ENCODE measurements at regions not wholly inside any gene's neighbourhood (a gene's known extent, or its start where the extent isn't known, plus 50 kb on each side); places are given as distances from the start of the nearest gene placed in this dataset.
A peak's percentile ranks its signal among the peaks of the same experiment; 100 is the strongest.

DNA sequence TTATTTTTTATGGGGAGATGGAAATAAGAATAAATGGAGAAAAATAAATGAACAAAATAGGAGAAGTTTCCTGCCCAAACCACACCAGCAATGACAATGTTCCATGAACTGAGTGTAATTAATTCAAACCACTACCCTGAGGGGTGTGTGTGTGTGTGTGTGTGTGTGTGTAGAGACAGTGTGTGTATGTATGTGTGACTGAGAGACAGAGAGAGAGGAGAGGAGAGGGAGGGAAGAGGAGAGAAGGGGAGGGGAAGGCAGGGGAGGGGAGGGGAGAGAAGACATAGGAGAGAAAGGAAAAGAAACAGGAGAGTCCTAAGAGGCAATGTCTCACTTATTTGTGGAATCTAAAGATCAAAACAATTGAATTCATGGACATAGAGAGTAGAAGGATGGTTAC lies 65.0 kb upstream of the POU2AF1 start:
- no peak for DNase-seq (ENCODE audit: low read depth)

DNA sequence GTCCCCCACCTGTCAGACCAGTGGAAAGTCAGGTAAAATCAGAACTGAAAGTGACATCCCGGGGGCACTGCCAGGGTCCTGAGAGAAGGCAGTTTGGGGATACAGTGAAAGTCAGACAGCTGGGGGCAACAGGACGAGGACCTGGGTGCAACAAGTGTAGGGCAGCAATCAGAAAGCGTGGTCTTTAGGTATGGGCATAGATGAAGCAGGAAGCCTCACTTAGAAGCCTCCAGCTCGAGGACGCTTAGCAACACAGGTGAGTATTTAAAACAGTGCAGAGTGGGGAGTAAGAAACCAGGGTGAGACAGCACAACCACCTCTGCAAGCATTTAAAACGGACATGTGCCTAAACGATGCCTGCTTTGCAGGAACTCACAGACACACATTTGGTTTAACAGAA lies 64.6 kb upstream of the POU2AF1 start:
- DNase-seq (ENCODE audit: low read depth), result no peak

DNA sequence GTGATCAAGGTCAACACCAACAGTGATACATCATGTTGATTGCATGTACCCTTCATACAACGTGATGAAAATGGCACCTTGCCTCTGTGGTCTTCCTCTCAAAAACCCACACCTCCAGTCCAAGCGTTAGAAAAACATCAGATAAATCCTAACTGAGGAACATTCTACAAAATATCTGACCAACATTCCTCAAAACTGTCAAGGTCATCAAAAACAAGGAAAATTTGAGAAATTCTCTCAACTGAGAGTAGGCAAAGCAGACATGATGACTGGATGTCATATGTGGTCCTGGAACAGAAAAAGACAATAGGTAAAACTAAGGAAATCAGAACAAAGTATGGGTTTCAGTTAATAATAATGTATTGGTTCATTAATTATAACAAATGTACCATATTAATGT lies 64.0 kb upstream of the POU2AF1 start:
- no peak for DNase-seq (ENCODE audit: low read depth)

DNA sequence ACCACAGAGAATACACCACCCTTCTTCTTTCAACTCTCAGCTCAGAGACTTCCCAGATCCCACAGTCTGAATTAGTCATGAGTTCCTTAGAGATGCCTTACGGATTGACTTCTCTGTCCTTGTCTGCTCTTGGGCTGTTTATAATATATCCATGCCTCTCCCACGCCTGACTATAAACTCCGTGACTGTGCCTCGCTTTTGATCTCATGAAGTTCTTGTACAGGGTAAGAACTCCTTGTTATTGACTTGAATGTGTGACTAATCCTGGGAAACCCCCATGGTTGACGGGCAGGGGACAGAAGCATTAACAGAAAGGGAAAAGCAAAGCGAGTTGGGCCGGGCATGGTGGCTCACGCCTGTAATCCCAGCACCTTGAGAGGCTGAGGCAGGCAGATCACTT lies 62.4 kb upstream of the POU2AF1 start:
- no peak for DNase-seq (ENCODE audit: low read depth)

DNA sequence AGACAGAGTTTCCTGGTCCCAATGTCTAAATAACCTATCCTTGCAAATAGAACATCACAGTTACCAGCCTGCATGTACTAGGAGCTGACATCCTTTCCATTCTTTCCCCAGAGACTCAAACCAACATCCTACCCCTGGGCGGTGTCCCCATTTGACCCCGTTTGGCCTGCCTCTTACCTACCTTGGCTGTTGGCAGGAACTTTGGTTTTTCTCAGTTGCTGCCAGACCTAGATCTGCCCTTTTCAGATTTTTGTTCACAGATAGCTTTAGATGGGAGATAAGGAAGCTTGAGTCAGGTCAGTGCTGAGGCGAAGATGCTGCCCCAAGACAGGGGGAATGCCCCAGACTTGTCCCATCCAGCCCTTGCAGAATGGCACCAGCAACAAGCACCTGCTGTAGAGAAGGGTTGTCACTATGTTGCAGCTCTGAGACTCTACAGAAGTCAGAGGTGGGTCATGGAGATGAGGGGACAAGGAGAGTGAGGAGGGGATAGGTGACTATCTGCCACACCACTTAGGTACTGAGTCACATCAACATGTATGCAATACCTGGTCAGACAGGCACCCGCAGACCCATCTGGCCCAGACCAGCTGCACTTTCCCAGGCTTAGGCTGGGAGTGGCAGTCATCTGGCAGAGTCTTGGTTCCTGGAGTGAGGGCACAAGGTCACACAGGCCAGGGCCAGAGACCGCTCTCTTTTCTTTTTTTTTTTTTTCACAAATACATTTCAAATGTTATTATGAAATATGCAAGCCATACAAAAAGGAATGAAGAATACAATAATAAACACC lies 61.5 kb upstream of the POU2AF1 start:
- no peak for DNase-seq (ENCODE audit: low read depth)

DNA sequence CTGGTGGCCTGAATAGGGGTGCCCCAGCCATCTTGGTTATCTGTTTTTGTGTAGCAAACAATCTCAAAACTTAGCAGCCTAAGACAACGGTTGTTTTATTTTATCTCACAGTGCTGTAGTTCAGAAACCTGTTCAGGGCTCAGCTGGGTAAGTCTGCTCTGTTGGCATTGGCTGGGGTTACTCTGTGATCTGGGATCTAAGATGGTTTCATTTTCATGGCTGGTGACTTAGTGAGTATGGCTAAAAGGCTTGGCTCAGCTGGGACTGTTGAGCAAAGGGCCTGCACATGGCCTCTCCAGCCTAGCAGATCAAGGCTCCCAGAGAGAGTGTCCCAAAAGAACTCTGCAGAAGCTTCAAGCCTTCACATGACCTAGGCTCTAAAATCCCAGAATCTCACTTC lies 60.8 kb upstream of the POU2AF1 start:
- no peak for DNase-seq (ENCODE audit: low read depth)

DNA sequence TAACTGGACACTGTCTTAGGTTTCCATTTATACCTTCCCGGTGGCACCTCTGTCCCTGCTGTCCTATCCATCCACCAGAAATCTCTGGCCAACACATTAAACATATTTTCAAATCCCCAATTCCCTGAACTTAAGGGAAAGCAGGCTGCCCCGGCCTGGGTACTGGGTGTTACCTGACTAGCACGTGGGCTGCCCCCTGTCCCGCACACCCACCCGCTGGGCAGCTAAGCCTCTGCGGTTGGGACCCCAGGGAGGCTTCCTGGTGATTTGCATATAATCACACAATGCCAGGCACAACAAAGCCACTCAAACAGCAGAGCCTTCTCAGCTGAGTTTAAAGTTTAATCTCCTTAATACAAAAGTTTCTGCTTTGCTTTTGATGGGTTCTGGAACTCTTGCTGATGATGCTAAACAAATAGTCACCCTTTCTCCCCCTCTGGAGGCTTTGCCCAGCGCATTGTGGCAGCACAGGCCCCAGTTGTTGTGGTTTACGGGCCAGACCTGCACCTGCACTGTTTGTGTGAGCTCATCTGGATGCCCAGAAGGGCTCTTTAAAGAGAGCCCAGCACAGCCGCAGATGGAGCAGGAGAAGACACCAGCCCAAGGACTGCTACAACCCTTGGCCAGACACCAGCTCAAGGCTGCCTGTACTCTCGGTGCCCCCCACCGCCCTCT lies 59.9 kb upstream of the POU2AF1 start:
- no peak for DNase-seq (ENCODE audit: low read depth)

DNA sequence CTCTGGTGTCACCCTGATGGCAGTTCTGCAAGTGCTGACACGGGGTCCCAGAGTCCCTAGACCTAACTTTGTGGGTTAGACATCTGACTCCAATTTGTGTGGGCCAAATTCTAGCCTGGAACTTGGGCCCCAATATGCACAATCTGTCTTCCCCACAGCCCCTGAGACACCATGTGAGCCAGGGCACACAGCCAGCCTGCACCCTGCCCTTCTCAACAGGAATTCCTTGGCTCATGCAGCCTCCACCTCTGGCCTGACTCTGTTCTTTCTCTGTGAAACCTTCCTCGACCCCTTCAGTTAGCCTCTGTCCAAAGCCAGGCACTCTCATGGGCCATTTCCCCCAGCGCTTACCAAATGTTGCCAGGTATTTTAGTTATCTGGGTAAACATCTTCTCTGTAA lies 59.1 kb upstream of the POU2AF1 start:
- DNase-seq (ENCODE audit: low read depth), result no peak

DNA sequence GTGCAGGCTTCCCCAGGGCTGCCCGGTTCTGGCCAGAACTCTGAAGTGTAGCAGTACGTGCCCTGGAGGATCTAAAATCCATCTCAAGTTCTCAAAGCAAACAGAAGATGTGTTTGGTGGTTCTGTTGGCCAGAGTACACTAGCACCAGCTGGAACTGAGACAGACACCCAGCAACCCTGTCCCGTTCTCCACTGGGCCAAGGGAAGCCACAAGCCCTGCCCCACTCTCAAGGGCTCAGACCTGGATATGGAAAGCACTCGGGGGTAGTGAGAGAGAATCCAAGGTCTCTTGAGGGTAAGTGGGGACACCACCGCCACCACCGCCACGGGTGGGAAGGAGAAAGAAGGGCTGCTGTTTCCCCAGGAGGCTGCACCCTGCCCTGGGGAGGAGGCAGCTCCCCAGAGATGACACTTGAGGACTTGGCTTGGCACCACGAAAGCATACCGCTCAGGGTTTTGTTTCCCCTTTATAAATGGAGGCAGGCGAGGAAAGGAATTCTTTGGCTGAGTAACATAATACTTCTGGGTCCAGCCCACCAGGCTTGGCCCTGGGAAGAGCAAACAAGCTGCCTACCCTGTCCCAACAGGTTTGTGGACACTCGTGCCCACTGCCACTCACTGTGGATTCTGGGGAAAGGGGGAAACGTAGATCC lies 56.1 kb upstream of the POU2AF1 start:
- DNase-seq (ENCODE audit: low read depth), result no peak

DNA sequence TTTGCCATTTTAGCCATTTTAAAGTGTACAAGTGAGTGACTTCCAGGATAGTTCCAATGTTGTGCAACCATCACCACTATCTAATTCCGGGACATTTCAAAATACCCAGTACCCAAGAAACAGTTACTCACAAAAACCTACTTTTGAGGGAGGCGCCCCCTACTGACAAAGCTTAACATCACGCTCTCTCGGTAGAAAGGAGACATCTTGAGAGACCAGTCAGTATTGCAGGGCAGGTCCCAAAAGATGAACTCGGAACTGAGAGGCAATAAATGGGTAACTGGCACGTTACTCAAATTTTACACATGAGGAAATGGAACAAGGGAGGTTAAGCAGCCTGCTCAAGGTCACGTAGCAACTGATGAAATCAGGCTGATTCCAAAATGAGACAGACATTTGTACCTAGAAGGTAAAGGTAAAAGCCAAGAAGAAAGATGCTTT lies 50.0 kb upstream of the POU2AF1 start:
- peak; percentile 31 for DNase-seq (ENCODE audit: low read depth)

Measured in GM04504 (cell line).